Cardiac fibroblast (primary cell): ENCODE measurements at regions not wholly inside any gene's neighbourhood (a gene's known extent, or its start where the extent isn't known, plus 50 kb on each side); places are given as distances from the start of the nearest gene placed in this dataset.

Source experiments
- DNase-seq, 2 donors: peaks; one replicate each; pipeline versions ENCODE4 v3.0.0 to v3.0.0-alpha.2; 2010; ENCODE audit warnings: low read depth in 2 of 2
- H3K4me3 ChIP-seq, 2 donors: replicated peaks in 1 of 2; 1 replicate in 1 of 2; 2 replicates in 1 of 2; pipeline ENCODE4 v1.5.1; 2011; ENCODE audit warnings: low read depth in 2 of 2, low read length in 2 of 2, mild to moderate bottlenecking in 2 of 2, moderate library complexity in 1 of 2
- TF ChIP-seq, protein P1 (sequence below): IDR thresholded peaks from one replicate; pipeline ENCODE4 v1.5.1; 2011; ENCODE audit warnings: low read depth, mild to moderate bottlenecking, low read length, inconsistent platforms

DNA sequence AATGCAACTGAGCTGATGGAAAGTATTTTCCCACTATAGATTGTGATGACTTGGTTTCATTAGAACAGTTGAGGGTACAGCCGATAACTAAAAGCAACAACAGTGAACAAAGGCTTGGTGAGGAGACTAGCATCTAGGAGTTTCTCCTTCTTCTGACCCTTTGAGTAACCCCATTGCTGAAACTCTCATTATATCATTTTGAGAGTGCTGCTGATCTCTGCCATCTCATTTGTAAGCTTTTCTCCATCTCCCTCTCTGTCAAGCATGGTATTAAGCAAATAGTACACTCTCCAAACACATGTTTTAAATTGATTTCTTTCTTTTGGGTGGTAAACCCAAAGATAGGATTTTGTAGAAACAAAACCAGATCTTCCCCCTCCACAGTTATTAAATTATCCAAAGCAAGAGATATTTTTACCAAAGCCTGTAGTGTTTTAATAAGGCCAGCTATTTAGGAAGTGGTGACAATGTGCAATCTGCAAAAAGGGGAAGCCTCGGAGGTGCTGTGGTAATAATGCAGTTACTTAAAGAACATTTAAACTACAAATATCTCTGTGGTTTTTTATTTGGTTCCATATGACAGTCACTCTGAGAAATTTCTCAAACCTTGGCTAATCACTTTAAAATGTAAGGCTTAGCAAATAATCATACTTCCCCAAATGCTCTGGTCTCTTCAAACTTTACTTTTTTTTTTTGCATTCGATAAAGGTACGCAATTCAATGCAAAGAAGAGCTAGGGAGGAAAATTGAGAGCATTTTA is 287.5 kb downstream of the HLX start:
- no peak overlapping the region for H3K4me3 ChIP-seq
- TF ChIP-seq, protein P1, sequence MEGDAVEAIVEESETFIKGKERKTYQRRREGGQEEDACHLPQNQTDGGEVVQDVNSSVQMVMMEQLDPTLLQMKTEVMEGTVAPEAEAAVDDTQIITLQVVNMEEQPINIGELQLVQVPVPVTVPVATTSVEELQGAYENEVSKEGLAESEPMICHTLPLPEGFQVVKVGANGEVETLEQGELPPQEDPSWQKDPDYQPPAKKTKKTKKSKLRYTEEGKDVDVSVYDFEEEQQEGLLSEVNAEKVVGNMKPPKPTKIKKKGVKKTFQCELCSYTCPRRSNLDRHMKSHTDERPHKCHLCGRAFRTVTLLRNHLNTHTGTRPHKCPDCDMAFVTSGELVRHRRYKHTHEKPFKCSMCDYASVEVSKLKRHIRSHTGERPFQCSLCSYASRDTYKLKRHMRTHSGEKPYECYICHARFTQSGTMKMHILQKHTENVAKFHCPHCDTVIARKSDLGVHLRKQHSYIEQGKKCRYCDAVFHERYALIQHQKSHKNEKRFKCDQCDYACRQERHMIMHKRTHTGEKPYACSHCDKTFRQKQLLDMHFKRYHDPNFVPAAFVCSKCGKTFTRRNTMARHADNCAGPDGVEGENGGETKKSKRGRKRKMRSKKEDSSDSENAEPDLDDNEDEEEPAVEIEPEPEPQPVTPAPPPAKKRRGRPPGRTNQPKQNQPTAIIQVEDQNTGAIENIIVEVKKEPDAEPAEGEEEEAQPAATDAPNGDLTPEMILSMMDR = no peak
- DNase-seq = no peak

GRCh38 chr1:221169447-221169889 is 290.2 kb downstream of the HLX start:
- no peak overlapping the region for H3K4me3 ChIP-seq
- TF ChIP-seq, protein P1 = no peak
- DNase-seq = peak; percentile 32 to 54

DNA sequence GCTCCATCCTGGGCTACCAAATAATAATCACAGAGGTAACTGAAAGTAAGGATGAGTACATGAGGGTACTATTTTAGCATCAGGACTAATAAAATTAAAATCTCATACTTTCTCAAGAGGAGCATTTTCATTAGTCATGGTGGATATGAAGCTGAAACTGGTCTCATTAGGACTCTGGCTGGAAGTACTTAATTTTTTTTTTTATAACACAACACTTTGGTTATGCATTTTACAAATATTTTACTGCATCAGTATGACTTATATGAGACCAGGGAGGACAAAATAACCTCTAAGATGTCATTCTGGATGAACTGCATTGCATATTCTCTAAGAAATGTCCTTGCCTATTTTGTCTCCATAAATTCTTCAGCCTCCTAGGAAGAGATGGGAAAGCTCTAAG is 290.9 kb downstream of the HLX start:
- no peak overlapping the region for H3K4me3 ChIP-seq
- TF ChIP-seq, protein P1 = no peak
- no peak for DNase-seq

DNA sequence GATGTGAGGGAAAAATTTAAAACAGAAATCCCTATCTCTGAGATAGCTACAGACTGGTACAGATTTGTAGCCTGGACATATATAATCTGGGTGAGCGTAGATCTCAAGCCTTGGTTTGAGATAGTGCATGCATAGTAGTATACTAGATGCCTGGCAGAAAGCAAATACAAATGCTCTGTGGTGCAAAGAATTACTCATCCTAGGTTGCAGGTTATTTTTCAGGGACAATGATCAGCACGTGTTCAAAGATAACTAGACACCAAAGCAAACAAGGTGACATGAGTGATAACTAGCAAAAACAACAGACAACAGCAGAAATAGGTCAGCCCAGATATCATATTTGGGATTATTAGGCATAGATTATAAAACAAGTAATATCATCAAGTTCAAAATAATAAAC is 292.5 kb downstream of the HLX start:
- TF ChIP-seq, protein P1 = no peak
- DNase-seq = no peak

GRCh38 chr1:221172841-221173240 is 293.6 kb downstream of the HLX start:
- no peak for DNase-seq
- TF ChIP-seq, protein P1 = no peak
- no peak overlapping the region for H3K4me3 ChIP-seq

More for the DNA sequence above, 292.5 kb downstream of the HLX start:
- no peak overlapping the region for H3K4me3 ChIP-seq

- TF ChIP-seq, protein P1 = peak; percentile 24
- DNase-seq = peak; percentile 25 to 48
- no peak overlapping the region for H3K4me3 ChIP-seq
These were observed 295.2 kb downstream of the HLX start for GRCh38 chr1:221174330-221174993.
